Loucy (cell line): ENCODE measurements at regions not wholly inside any gene's neighbourhood (a gene's known extent, or its start where the extent isn't known, plus 50 kb on each side); places are given as distances from the start of the nearest gene placed in this dataset.

Experiments
- H2AFZ ChIP-seq: fragments of 200-600 bp; sonication (generic); 2 replicates; pipeline ENCODE4 v1.6.0; 2016; ENCODE audit warnings: antibody characterized with exemption, mild to moderate bottlenecking, low read length, moderate library complexity
- H3F3A ChIP-seq: fragments of 200-600 bp; 2 replicates; pipeline ENCODE4 v1.6.0; 2016; ENCODE audit warnings: antibody characterized with exemption, low read depth, mild to moderate bottlenecking
- H3K27me3 ChIP-seq: fragments of 200-600 bp; sonication (generic); 2 replicates; pipeline ENCODE4 v1.6.1; 2014; ENCODE audit warnings: low read length, mild to moderate bottlenecking; ENCODE audit not compliant: insufficient read depth, poor library complexity, severe bottlenecking
- H3K36me3 ChIP-seq: fragments of 200-600 bp; sonication (generic); 2 replicates; pipeline ENCODE4 v1.6.1; 2016; ENCODE audit warnings: low read length; ENCODE audit not compliant: insufficient read depth
- H3K4me1 ChIP-seq: fragments of 200-600 bp; sonication (generic); 2 replicates; pipeline ENCODE4 v1.5.1; 2014; ENCODE audit warnings: low read length, mild to moderate bottlenecking; ENCODE audit not compliant: insufficient read depth, poor library complexity, severe bottlenecking
- H3K4me2 ChIP-seq: fragments of 200-600 bp; sonication (generic); 2 replicates; pipeline ENCODE4 v1.6.0; 2014; ENCODE audit warnings: antibody characterized with exemption, low read length, low read depth, mild to moderate bottlenecking; ENCODE audit not compliant: poor library complexity, severe bottlenecking
- H3K4me3 ChIP-seq: fragments of 200-600 bp; sonication (generic); 2 replicates; pipeline ENCODE4 v1.5.1; 2014; ENCODE audit warnings: low read length, mild to moderate bottlenecking, mixed read lengths; ENCODE audit not compliant: poor library complexity, severe bottlenecking
- H3K79me2 ChIP-seq: fragments of 200-600 bp; sonication (generic); 2 replicates; pipeline ENCODE4 v1.6.1; 2014; ENCODE audit warnings: low read length; ENCODE audit not compliant: insufficient read depth
- H3K9ac ChIP-seq: fragments of 200-600 bp; sonication (generic); 2 replicates; pipeline ENCODE4 v1.6.0; 2014; ENCODE audit warnings: mild to moderate bottlenecking, low read depth, low read length, moderate library complexity; ENCODE audit not compliant: poor library complexity, severe bottlenecking
- H3K9me2 ChIP-seq: fragments of 200-600 bp; sonication (generic); replicated peaks from 2 replicates; pipeline ENCODE4 v1.6.1; 2016; ENCODE audit warnings: low read depth, low read length, mixed read lengths
- H3K9me3 ChIP-seq: fragments of 200-600 bp; sonication (generic); 2 replicates; pipeline ENCODE4 v1.6.1; 2014; ENCODE audit warnings: mild to moderate bottlenecking, antibody characterized with exemption, low read length, low read depth; ENCODE audit not compliant: insufficient read depth
- H4K20me1 ChIP-seq: fragments of 200-600 bp; sonication (generic); 2 replicates; pipeline ENCODE4 v1.6.0; 2014; ENCODE audit warnings: antibody characterized with exemption, low read length, mild to moderate bottlenecking; ENCODE audit not compliant: insufficient read depth, poor library complexity, severe bottlenecking
- EZH2phosphoT487 ChIP-seq: fragments of 200-600 bp; IDR thresholded peaks from 2 replicates; pipeline ENCODE4 v1.6.1; 2018; ENCODE audit warnings: antibody characterized with exemption, mild to moderate bottlenecking, moderate library complexity, borderline replicate concordance
- TF ChIP-seq, protein P1 (sequence below): fragments of 200-600 bp; sonication (generic); conservative IDR thresholded peaks from 2 replicates; pipeline ENCODE4 v1.5.1; 2014; ENCODE audit warnings: mild to moderate bottlenecking, antibody characterized with exemption, low read length

DNA sequence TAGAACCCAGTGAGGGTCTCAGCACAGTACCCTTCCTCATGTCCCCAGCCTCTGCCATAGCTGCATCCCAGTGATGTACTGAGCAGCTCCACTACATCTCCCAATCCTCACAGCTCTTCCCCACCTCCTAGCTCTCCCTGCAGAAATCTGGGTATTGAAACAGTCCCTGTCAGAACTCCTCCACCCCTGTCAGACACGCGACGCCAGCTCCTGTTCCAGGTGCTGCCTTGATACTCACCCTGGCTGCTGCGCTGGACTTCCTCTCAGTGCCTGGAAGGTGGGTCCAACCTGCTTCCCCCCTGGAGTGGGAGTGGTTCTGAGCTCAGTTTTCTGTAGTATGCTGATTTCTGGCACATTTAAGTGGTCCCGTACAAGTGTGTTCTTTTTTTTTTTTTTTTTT is 160.9 kb upstream of the SLCO3A1 start:
- Histone ChIP-seq H3K4me2 (no peak overlapping the region), H3K36me3 (no peaks in the 10 kb centered on the region), H3K9ac (no peak overlapping the region), H3K27me3 (no peaks in the 10 kb centered on the region), H3K9me2 (no peaks in the 10 kb centered on the region), H2AFZ (no peak overlapping the region), H3K4me3 (no peak overlapping the region), H3F3A (no peaks in the 10 kb centered on the region), H3K4me1 (no peaks in the 10 kb centered on the region), H3K9me3 (no peaks in the 10 kb centered on the region), H4K20me1 (no peaks in the 10 kb centered on the region), H3K79me2 (no peaks in the 10 kb centered on the region)
- TF ChIP-seq, protein P1, sequence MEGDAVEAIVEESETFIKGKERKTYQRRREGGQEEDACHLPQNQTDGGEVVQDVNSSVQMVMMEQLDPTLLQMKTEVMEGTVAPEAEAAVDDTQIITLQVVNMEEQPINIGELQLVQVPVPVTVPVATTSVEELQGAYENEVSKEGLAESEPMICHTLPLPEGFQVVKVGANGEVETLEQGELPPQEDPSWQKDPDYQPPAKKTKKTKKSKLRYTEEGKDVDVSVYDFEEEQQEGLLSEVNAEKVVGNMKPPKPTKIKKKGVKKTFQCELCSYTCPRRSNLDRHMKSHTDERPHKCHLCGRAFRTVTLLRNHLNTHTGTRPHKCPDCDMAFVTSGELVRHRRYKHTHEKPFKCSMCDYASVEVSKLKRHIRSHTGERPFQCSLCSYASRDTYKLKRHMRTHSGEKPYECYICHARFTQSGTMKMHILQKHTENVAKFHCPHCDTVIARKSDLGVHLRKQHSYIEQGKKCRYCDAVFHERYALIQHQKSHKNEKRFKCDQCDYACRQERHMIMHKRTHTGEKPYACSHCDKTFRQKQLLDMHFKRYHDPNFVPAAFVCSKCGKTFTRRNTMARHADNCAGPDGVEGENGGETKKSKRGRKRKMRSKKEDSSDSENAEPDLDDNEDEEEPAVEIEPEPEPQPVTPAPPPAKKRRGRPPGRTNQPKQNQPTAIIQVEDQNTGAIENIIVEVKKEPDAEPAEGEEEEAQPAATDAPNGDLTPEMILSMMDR, result no peak
- no peak for TF ChIP-seq EZH2phosphoT487

DNA sequence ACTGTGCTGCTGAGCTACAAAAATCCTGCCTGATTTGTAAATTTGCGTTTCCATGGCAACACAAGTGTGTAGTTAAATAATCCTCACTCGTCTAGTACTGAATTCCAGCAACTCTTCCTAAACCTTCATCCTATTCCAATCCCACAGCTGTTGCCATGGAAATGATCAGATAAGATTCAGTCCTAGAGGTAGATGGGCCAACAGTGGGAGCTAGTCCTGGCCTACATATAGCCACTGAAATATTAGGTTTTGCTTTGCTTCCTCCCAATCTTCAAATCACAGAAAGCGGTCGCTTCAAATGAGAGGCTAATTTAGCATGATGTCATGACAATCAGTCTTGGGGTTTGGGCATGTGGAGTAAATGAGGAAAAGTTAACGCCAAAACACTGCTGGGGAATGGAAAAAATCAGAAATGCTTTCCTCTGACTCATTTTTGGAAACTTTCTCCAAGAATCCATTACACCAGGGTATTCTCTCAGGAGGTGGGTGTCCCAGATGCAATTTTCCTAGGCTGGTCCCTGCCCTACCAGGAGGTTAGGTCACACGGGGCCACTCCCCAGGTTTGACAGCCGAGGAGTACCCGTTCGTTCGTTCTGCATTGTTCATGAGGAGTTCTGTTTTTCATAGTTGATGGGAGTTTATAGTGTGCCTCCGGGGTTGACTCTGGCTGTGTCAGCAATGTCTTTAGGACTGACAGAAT is 159.2 kb upstream of the SLCO3A1 start:
- no peaks in the 10 kb centered on the region for H3K36me3 ChIP-seq
- no peak overlapping the region for H3K4me3 ChIP-seq
- no peak for TF ChIP-seq EZH2phosphoT487
- TF ChIP-seq, protein P1, result no peak
- no peak overlapping the region for H2AFZ ChIP-seq
- no peaks in the 10 kb centered on the region for H3K4me1 ChIP-seq
- no peaks in the 10 kb centered on the region for H3K27me3 ChIP-seq
- H3K9me3 ChIP-seq, result no peaks in the 10 kb centered on the region
- H3K9me2 ChIP-seq, result no peaks in the 10 kb centered on the region
- H3K79me2 ChIP-seq, result no peaks in the 10 kb centered on the region
- H3K9ac ChIP-seq, result no peak overlapping the region
- H3F3A ChIP-seq, result no peaks in the 10 kb centered on the region
- no peaks in the 10 kb centered on the region for H4K20me1 ChIP-seq
- H3K4me2 ChIP-seq, result no peak overlapping the region

DNA sequence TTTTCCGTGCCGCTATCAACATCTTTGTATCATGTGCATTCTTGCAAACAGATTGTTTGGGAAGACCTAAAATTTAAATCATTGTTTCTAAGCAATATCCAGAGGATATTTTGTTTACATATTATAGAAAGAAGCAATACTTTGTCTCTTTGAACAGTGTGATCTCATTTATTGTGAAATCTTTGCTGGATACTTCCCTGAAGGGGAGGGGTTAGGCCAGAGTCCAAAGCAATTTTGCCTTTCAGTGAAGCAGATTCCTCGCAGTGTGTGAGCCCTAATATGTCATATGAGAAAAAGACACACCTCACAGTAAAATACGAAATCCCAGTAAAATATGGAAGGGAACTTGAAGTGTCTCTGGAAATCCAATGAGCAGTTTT is 158.7 kb upstream of the SLCO3A1 start:
- no peaks in the 10 kb centered on the region for H3K27me3 ChIP-seq

More for the DNA sequence above, 158.7 kb upstream of the SLCO3A1 start:
- Histone ChIP-seq H3K9me2 (no peaks in the 10 kb centered on the region), H3K4me2 (no peak overlapping the region), H3F3A (no peaks in the 10 kb centered on the region), H3K4me3 (no peak overlapping the region), H3K4me1 (no peaks in the 10 kb centered on the region), H3K9ac (no peak overlapping the region), H3K36me3 (no peaks in the 10 kb centered on the region), H3K79me2 (no peaks in the 10 kb centered on the region), H3K9me3 (no peaks in the 10 kb centered on the region), H4K20me1 (no peaks in the 10 kb centered on the region), H2AFZ (no peak overlapping the region)
- TF ChIP-seq, protein P1, result no peak
- no peak for TF ChIP-seq EZH2phosphoT487
